Activated CD4-positive, alpha-beta T cell treated with anti-CD3 and anti-CD28 coated beads, Interleukin-2, amount 10 ng/mL, durations not matched to agents 7 days and 5 days (primary cell): ENCODE measurements at regions not wholly inside any gene's neighbourhood (a gene's known extent, or its start where the extent isn't known, plus 50 kb on each side); places are given as distances from the start of the nearest gene placed in this dataset.

Source experiments
- CTCF ChIA-PET: fragments of 350-600 bp; sonication (Branson Sonifier 250); formaldehyde crosslinking; loops from one replicate; lab custom pipeline; 2021; ENCODE audit warnings: antibody characterized with exemption; lab: Charles Lee
- POLR2A ChIA-PET: fragments of 350-600 bp; sonication (Branson Sonifier 250); formaldehyde crosslinking; loops from one replicate; lab custom pipeline; 2021; ENCODE audit warnings: antibody characterized with exemption; lab: Charles Lee
- DNase-seq: peaks from one replicate; pipeline ENCODE4 v3.0.0-alpha.2; 2020
- H3K27ac Mint-ChIP-seq: one replicate; pipeline ENCODE4 v1.8.0; 2021; ENCODE audit warnings: mild to moderate bottlenecking, moderate library complexity, mixed read lengths
- H3K27me3 Mint-ChIP-seq: one replicate; pipeline ENCODE4 v1.8.0; 2021; ENCODE audit warnings: mixed read lengths
- H3K36me3 Mint-ChIP-seq: one replicate; pipeline ENCODE4 v1.8.0; 2021; ENCODE audit warnings: low read depth, mixed read lengths
- H3K4me1 Mint-ChIP-seq: one replicate; pipeline ENCODE4 v1.8.0; 2021; ENCODE audit warnings: mixed read lengths
- H3K4me3 Mint-ChIP-seq: one replicate; pipeline ENCODE4 v1.8.0; 2021; ENCODE audit warnings: mild to moderate bottlenecking, moderate library complexity, mixed read lengths
- H3K9me3 Mint-ChIP-seq: one replicate; pipeline ENCODE4 v1.8.0; 2021; ENCODE audit warnings: mixed read lengths

DNA sequence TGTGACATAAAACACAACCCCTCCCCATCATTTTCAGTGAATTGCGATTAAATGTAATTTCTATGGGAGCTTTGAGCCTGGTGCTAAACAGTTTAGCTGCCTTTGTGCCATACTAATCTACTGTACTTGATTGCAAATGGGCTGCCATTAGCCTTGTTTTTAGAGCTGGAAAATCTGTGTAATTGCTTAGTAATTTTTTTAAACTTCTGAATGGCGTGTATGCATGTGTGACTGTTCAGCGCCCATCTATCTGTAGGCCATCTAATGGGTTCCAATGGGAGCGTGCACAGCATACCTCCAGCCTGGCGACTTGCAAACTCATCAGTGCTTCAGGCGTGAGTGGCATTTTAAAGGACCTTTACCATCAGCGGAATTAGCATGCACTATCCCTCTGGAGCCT, 142.7 kb upstream of the KIRREL3 start:
- CTCF ChIA-PET, result no interaction called here
- Mint-ChIP-seq H3K9me3 (no peaks in the 10 kb centered on the region), H3K36me3 (no peaks in the 10 kb centered on the region), H3K27ac (no peak overlapping the region), H3K4me3 (no peak overlapping the region), H3K4me1 (no peaks in the 10 kb centered on the region), H3K27me3 (no peaks in the 10 kb centered on the region)
- POLR2A ChIA-PET, result no interaction called here
- no peak for DNase-seq

DNA sequence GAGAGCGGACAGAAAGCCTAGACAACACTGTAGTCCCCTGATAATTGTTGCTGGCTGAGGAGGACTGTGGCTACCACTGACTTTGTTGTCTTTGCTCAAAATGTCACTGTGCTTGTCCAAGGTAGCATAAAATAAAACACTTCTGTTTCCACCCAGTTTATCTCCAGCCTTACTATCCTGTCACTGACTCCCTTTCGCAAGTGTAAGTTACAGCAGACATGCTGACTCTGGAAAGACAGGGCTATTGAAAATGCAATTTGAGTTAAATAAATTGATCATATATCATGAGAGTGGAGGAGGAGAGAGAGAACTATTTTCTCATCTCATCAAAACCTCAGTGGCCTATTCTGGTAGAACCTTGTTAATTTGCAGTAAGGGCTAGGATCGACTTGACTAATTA, 138.0 kb upstream of the KIRREL3 start:
- DNase-seq, result no peak
- H3K9me3 Mint-ChIP-seq, result no peaks in the 10 kb centered on the region
- ChIA-PET POLR2A (no interaction called here), CTCF (no interaction called here)
- H3K27me3 Mint-ChIP-seq, result no peaks in the 10 kb centered on the region
- H3K36me3 Mint-ChIP-seq, result no peaks in the 10 kb centered on the region
- H3K4me1 Mint-ChIP-seq, result no peaks in the 10 kb centered on the region
- no peak overlapping the region for H3K27ac Mint-ChIP-seq
- H3K4me3 Mint-ChIP-seq, result no peak overlapping the region

DNA sequence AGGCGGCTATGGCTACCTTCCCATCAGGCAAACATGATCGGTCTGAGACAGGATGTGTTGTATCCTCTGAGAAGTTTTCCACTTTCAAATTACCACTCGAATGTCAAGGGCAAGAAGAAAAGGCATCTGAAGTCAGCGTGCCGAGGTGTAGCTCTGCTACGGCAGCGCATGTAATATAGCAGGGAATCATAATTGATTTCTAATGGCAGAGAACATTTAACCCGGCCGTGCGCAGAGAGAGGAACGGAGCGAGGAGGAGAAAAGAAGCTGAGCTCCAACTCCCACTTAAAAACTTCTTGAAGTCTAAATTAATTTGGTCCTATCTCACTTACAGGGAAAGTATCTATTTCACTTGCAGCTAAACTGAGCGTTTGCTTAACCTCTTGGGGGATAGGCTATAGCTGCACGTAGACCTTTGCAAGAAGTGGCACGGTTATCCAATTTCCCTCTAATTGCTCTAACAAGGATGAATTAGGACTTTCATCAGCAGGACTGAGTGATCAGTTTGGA, 137.3 kb upstream of the KIRREL3 start:
- Mint-ChIP-seq H3K36me3 (no peaks in the 10 kb centered on the region), H3K27me3 (no peaks in the 10 kb centered on the region), H3K9me3 (no peaks in the 10 kb centered on the region), H3K4me3 (no peak overlapping the region), H3K27ac (no peak overlapping the region), H3K4me1 (no peaks in the 10 kb centered on the region)
- CTCF ChIA-PET, result no interaction called here
- no peak for DNase-seq
- POLR2A ChIA-PET, result no interaction called here

DNA sequence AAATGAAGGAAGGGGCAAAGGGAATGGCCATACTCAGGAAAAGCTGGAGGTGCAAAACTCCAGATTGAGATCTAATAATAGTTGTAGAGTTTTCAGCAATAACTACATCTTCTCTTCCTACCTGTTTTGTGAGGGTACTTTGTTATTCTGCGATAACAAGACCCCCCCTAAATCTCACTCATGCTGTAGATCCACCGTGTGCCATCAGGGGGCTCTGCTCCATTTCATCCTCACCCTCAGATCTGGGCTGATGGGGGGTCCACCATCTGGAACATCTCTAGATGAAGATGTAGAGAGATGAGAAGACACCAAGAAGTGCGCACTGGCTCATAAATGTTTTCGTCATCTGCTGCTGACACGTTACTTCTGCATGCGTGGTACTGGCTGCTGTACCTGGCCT, 135.9 kb upstream of the KIRREL3 start:
- no peak overlapping the region for H3K27ac Mint-ChIP-seq
- H3K27me3 Mint-ChIP-seq, result no peaks in the 10 kb centered on the region
- H3K4me3 Mint-ChIP-seq, result no peak overlapping the region
- POLR2A ChIA-PET, result no interaction called here
- no peak for DNase-seq
- no peaks in the 10 kb centered on the region for H3K4me1 Mint-ChIP-seq
- H3K36me3 Mint-ChIP-seq, result no peaks in the 10 kb centered on the region
- CTCF ChIA-PET, result no interaction called here
- no peaks in the 10 kb centered on the region for H3K9me3 Mint-ChIP-seq

DNA sequence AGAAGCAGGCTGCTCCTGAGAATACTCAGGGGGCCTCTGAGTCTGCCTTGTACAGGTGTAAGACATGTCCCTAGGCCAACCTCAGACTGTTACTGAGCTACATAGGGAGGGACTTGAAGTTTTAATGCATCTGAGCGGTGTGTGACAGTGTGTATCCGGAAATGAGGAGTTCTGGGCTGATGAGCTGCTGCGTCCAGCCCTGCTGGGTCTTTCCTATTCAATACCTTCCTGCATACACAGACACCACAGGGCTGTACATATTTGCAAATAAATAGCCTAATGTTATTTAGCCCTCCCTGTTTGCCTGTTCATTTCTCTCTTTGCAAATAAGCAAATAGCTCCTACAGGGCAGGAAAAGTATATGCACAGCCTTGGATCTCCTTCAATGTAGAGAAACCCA, 134.7 kb upstream of the KIRREL3 start:
- CTCF ChIA-PET, result no interaction called here
- H3K36me3 Mint-ChIP-seq, result no peaks in the 10 kb centered on the region
- no peak for DNase-seq

DNA sequence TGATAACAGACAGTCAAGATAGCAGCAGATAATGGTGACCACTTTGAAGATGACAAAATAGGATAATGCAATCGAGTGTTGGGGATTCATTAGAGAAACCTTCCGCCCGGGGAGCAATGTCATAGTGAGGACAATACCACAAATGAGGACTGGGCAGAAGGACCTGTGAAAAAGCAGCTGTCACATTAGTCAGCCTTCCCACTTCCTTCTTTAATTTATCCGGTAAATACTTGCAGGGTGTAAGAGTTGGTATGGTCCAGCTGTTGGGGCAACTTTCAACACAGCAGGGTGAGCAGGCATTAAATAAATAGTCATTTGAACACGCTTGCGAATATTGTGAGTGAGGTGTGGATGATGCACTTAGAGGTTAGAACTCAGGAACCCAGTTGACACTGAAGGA, 132.5 kb upstream of the KIRREL3 start:
- Mint-ChIP-seq H3K4me3 (no peak overlapping the region), H3K4me1 (no peaks in the 10 kb centered on the region), H3K27ac (no peak overlapping the region), H3K9me3 (no peaks in the 10 kb centered on the region), H3K36me3 (no peaks in the 10 kb centered on the region), H3K27me3 (no peaks in the 10 kb centered on the region)
- no peak for DNase-seq
- ChIA-PET POLR2A (no interaction called here), CTCF (no interaction called here)

More for the DNA sequence above, 134.7 kb upstream of the KIRREL3 start:
- Mint-ChIP-seq H3K4me1 (no peaks in the 10 kb centered on the region), H3K9me3 (no peaks in the 10 kb centered on the region), H3K4me3 (no peak overlapping the region), H3K27me3 (no peaks in the 10 kb centered on the region), H3K27ac (no peak overlapping the region)
- POLR2A ChIA-PET, result no interaction called here

DNA sequence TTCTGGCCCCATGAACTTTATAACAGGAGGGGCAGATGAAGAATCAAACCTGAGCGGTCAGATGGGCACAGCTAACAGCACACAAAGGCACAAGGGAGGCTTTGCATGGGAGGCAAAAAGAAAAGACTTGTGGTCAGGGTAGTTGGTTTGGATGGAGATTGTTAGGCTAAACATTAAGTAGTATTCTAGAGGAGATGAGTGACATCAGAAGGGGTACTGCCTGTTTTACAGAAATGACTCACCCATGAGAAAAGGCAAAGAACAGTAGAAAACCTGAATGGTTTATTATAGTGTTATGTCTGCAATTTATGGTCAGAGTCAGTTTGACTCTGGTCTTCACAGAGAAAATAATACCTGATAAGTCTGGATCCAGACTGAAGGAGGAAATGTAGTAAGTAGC, 129.8 kb upstream of the KIRREL3 start:
- CTCF ChIA-PET, result no interaction called here
- H3K4me1 Mint-ChIP-seq, result no peaks in the 10 kb centered on the region

DNA sequence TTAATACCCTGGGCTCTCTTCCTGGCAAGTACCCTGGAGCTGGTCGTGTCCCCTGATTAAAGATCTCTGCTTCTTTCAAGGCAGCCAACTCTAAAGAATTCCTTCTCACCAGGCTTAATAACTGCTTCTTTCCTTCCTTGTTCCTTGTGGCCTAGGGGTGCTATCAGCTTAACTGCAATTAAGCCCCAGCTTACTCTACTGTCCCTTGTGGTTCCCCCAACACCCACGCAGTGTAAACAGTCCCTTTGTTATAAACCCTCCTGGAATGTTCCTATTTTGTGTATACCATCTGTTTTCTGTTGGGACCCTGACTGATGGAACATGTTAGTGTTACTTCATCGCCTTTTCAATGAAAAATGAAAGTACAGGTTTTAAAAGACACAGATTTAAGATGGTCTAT, 126.4 kb upstream of the KIRREL3 start:
- no peak overlapping the region for H3K4me3 Mint-ChIP-seq
- H3K27me3 Mint-ChIP-seq, result no peaks in the 10 kb centered on the region
- no peaks in the 10 kb centered on the region for H3K4me1 Mint-ChIP-seq
- CTCF ChIA-PET, result no interaction called here
- no peaks in the 10 kb centered on the region for H3K36me3 Mint-ChIP-seq
- POLR2A ChIA-PET, result no interaction called here
- no peak overlapping the region for H3K27ac Mint-ChIP-seq
- DNase-seq, result no peak
- no peaks in the 10 kb centered on the region for H3K9me3 Mint-ChIP-seq

More for the DNA sequence above, 129.8 kb upstream of the KIRREL3 start:
- H3K9me3 Mint-ChIP-seq, result no peaks in the 10 kb centered on the region
- no peak for DNase-seq
- H3K36me3 Mint-ChIP-seq, result no peaks in the 10 kb centered on the region
- no peak overlapping the region for H3K4me3 Mint-ChIP-seq
- no peak overlapping the region for H3K27ac Mint-ChIP-seq
- H3K27me3 Mint-ChIP-seq, result no peaks in the 10 kb centered on the region
- POLR2A ChIA-PET, result no interaction called here

DNA sequence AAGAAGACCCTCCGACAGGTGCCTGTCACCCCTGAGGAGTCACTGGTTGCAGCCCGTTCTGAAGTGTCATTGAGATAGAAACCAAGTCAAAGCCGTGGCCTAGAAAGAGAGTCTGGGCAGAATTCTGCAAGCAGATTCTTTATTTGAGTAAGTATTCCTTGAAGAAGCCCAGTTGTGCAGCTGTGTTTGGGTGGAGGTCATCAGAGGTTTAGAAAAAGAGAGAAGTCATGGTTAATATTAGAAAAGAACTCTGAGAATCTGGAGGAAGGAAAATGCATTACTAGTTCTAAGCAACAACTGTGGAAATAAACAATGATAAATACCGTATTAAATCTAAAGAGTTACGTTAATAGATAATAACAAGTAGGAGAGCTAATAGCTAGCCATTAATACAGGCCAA, 118.8 kb upstream of the KIRREL3 start:
- no peaks in the 10 kb centered on the region for H3K4me1 Mint-ChIP-seq
- no peak for DNase-seq
- H3K9me3 Mint-ChIP-seq, result no peaks in the 10 kb centered on the region
- H3K27ac Mint-ChIP-seq, result no peak overlapping the region
- ChIA-PET POLR2A (no interaction called here), CTCF (no interaction called here)
- no peaks in the 10 kb centered on the region for H3K36me3 Mint-ChIP-seq
- no peaks in the 10 kb centered on the region for H3K27me3 Mint-ChIP-seq
- H3K4me3 Mint-ChIP-seq, result no peak overlapping the region

DNA sequence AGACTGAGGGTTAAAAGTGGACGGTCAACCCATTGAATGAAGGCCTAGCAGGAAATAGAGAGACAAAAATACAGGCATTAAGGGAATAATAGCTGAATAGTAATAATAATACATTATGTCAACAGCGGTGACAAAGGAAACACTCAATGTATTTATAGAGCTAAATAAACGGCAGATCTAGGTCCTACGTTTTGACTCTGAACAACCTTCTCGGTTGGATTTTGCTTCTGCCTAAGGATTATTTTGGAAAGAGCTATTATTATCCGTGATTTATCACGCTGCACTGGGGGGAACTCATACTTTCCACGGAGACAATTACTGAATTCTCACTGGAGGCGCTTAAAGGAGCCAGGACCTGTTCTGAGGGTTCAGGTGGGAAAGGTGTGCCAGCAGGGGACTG, 118.2 kb upstream of the KIRREL3 start:
- Mint-ChIP-seq H3K9me3 (no peaks in the 10 kb centered on the region), H3K4me1 (no peaks in the 10 kb centered on the region), H3K4me3 (no peak overlapping the region), H3K36me3 (no peaks in the 10 kb centered on the region), H3K27ac (no peak overlapping the region), H3K27me3 (no peaks in the 10 kb centered on the region)
- POLR2A ChIA-PET, result no interaction called here
- CTCF ChIA-PET, result no interaction called here
- DNase-seq, result no peak

DNA sequence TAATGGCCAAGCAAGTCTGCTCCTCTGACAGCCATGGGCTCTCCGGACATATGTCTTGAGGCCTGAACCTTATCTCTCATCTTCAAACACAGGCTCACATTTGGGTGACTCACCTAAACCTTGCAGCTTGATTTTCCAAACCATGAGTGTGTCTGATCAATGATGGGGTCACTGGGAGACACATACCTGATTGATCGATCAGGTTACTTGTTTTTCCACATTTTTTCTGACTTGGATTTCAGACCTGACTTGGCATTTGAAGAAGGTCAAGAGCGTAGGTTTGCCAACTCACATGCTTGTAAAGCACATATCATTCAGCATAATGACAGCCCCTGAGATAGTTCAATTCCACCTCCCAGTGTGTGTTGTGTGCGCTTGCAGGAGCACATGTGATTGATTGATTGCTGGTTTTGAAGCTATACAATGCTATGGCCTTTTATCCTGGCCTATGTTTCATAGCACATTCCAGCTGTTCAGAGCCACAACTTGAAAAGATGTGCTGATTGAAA, 116.7 kb upstream of the KIRREL3 start:
- Mint-ChIP-seq H3K9me3 (no peaks in the 10 kb centered on the region), H3K4me3 (no peak overlapping the region), H3K27ac (no peak overlapping the region), H3K4me1 (no peaks in the 10 kb centered on the region), H3K27me3 (no peaks in the 10 kb centered on the region), H3K36me3 (no peaks in the 10 kb centered on the region)
- ChIA-PET POLR2A (no interaction called here), CTCF (no interaction called here)
- no peak for DNase-seq

DNA sequence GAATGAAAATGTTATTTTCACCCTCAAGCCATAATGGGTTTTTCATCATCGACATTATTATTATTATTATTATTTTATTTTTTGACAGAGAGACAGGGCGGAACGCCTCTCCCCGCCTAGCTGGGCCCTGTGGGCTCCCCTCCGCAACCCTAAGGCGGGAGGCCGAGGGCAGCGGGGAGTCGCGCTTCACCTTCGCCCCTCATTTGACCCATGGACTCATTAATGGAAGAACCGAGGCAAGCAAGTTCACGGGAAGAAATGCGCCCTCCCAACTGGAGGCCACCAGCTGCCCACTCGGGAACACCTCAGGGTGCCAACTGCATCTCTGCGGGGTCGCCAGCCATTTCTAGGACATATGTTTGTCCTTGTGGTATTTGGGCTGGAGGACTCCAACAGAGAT, 115.3 kb upstream of the KIRREL3 start:
- no peaks in the 10 kb centered on the region for H3K9me3 Mint-ChIP-seq
- CTCF ChIA-PET, result no interaction called here
- POLR2A ChIA-PET, result no interaction called here
- H3K4me3 Mint-ChIP-seq, result no peak overlapping the region
- no peaks in the 10 kb centered on the region for H3K4me1 Mint-ChIP-seq
- no peak overlapping the region for H3K27ac Mint-ChIP-seq
- DNase-seq, result no peak
- no peaks in the 10 kb centered on the region for H3K27me3 Mint-ChIP-seq
- no peaks in the 10 kb centered on the region for H3K36me3 Mint-ChIP-seq

DNA sequence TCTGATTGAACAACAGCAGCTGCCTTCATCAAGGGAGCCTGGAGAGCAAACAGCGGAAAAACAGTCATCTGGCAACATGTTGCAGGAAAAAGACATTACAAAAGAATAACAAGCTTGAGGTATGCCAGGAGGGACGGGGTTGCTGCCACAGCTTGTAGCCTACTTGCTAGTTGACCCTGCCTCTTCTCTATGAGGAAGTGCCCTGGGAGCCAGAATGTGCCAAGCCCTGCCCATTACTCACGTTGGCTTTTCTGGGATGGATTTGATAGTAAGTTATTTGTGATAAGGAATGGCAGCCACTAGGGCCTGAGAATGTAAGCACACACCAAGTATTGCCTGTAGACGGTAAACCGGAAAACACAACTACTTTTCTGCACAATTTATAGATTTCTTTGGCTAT, 113.5 kb upstream of the KIRREL3 start:
- Mint-ChIP-seq H3K4me1 (no peaks in the 10 kb centered on the region), H3K27ac (no peak overlapping the region), H3K4me3 (no peak overlapping the region), H3K36me3 (no peaks in the 10 kb centered on the region), H3K27me3 (no peaks in the 10 kb centered on the region), H3K9me3 (no peaks in the 10 kb centered on the region)
- DNase-seq, result no peak
- ChIA-PET POLR2A (no interaction called here), CTCF (no interaction called here)

DNA sequence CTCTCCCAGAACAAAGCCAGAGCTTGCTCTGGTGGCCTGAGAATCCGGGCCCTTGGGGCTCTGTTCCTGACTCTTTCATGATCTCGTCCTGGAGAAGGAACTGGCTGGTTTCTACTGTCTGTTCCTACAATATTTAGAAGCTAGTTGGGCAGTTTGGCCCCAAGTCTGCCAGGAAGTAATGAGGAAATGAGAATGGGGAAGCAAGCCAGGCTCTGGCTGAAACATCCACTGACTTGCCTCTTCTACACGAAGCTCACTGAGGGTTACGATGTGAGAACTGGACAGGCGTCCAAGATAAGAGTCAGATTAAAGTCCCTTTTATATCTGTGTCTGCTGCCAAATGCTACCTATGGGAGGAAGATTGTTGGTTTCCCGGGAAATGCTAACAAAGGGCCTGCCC, 110.0 kb upstream of the KIRREL3 start:
- no peaks in the 10 kb centered on the region for H3K9me3 Mint-ChIP-seq
- no peak overlapping the region for H3K27ac Mint-ChIP-seq
- H3K36me3 Mint-ChIP-seq, result no peaks in the 10 kb centered on the region
- ChIA-PET CTCF (no interaction called here), POLR2A (no interaction called here)
- DNase-seq, result no peak
- no peaks in the 10 kb centered on the region for H3K27me3 Mint-ChIP-seq
- no peak overlapping the region for H3K4me3 Mint-ChIP-seq
- H3K4me1 Mint-ChIP-seq, result no peaks in the 10 kb centered on the region
